H9 (cell line): ENCODE measurements at regions not wholly inside any gene's neighbourhood (a gene's known extent, or its start where the extent isn't known, plus 50 kb on each side); places are given as distances from the start of the nearest gene placed in this dataset.

Experiments
- DNase-seq: peaks from one replicate; pipeline ENCODE4 v3.0.0-alpha.2; 2017
- H2AFZ ChIP-seq: one replicate; pipeline ENCODE4 v1.6.1; 2013; ENCODE audit warnings: mild to moderate bottlenecking, low read length, control low read depth, moderate library complexity
- H2AK5ac ChIP-seq: 2 replicates; pipeline ENCODE4 v1.6.1; 2013; ENCODE audit warnings: low read length, control low read depth, mixed read lengths; ENCODE audit not compliant: insufficient read length
- H2BK120ac ChIP-seq: one replicate; pipeline ENCODE4 v1.6.1; 2013; ENCODE audit warnings: low read depth, mild to moderate bottlenecking, low read length, control low read depth, inconsistent platforms; ENCODE audit not compliant: poor library complexity, severe bottlenecking
- H2BK12ac ChIP-seq: 2 replicates; pipeline ENCODE4 v1.6.1; 2013; ENCODE audit warnings: low read length, control low read depth, mixed read lengths, low read depth; ENCODE audit not compliant: insufficient read length
- H2BK15ac ChIP-seq: 2 replicates; pipeline ENCODE4 v1.6.1; 2013; ENCODE audit warnings: low read depth, low read length, control low read depth
- H2BK20ac ChIP-seq: one replicate; pipeline ENCODE4 v1.6.1; 2013; ENCODE audit warnings: low read depth, mild to moderate bottlenecking, low read length, control low read depth, inconsistent platforms; ENCODE audit not compliant: poor library complexity, severe bottlenecking
- H2BK5ac ChIP-seq: 2 replicates; pipeline ENCODE4 v1.6.1; 2013; ENCODE audit warnings: low read length, control low read depth, mixed read lengths; ENCODE audit not compliant: insufficient read length
- H3K14ac ChIP-seq: 2 replicates; pipeline ENCODE4 v1.6.1; 2013; ENCODE audit warnings: low read length, control low read depth; ENCODE audit not compliant: insufficient read depth
- H3K18ac ChIP-seq: 2 replicates; pipeline ENCODE4 v1.6.1; 2013; ENCODE audit warnings: low read depth, mild to moderate bottlenecking, mixed read lengths, low read length, control low read depth; ENCODE audit not compliant: insufficient read length
- H3K23ac ChIP-seq: 2 replicates; pipeline ENCODE4 v1.6.1; 2013; ENCODE audit warnings: low read length, control low read depth, mixed read lengths, low read depth; ENCODE audit not compliant: insufficient read length
- H3K23me2 ChIP-seq: 2 replicates; pipeline ENCODE4 v1.6.1; 2013; ENCODE audit warnings: low read depth, mild to moderate bottlenecking, mixed read lengths, low read length, control low read depth; ENCODE audit not compliant: insufficient read length, poor library complexity, severe bottlenecking
- H3K27ac ChIP-seq: 2 replicates; pipeline ENCODE4 v1.5.1; 2013; ENCODE audit warnings: low read length, control low read depth, mixed read lengths, low read depth; ENCODE audit not compliant: insufficient read length
- H3K27me3 ChIP-seq: 2 replicates; pipeline ENCODE4 v1.6.1; 2013; ENCODE audit warnings: low read length, control low read depth, inconsistent platforms; ENCODE audit not compliant: insufficient read depth
- H3K4ac ChIP-seq: 2 replicates; pipeline ENCODE4 v1.6.1; 2013; ENCODE audit warnings: low read depth, mild to moderate bottlenecking, control low read depth, inconsistent platforms, low read length, moderate library complexity
- H3K4me1 ChIP-seq: 2 replicates; pipeline ENCODE4 v1.6.1; 2013; ENCODE audit warnings: low read length, control low read depth, inconsistent platforms; ENCODE audit not compliant: insufficient read depth
- H3K4me2 ChIP-seq: 2 replicates; pipeline ENCODE4 v1.6.1; 2013; ENCODE audit warnings: low read length, control low read depth, mixed read lengths; ENCODE audit not compliant: insufficient read length, insufficient read depth
- H3K56ac ChIP-seq: 2 replicates; pipeline ENCODE4 v1.6.1; 2013; ENCODE audit warnings: low read depth, mild to moderate bottlenecking, mixed read lengths, low read length, control low read depth; ENCODE audit not compliant: insufficient read length
- H3K79me1 ChIP-seq: 2 replicates; pipeline ENCODE4 v1.6.1; 2013; ENCODE audit warnings: low read depth, mild to moderate bottlenecking, moderate library complexity, low read length, control low read depth, inconsistent platforms; ENCODE audit not compliant: insufficient read depth, poor library complexity, severe bottlenecking
- H3K79me2 ChIP-seq: 2 replicates; pipeline ENCODE4 v1.6.1; 2013; ENCODE audit warnings: low read length, control low read depth, inconsistent platforms; ENCODE audit not compliant: insufficient read depth
- H3K9ac ChIP-seq: 2 replicates; pipeline ENCODE4 v1.6.1; 2013; ENCODE audit warnings: low read length, control low read depth, mixed read lengths; ENCODE audit not compliant: insufficient read length; ENCODE audit errors: extremely low read depth
- H3K9me3 ChIP-seq: one replicate; pipeline ENCODE4 v1.6.1; 2013; ENCODE audit warnings: low read depth, low read length, inconsistent platforms; ENCODE audit not compliant: control insufficient read depth
- H3T11ph ChIP-seq: one replicate; pipeline ENCODE4 v1.6.1; 2013; ENCODE audit warnings: mild to moderate bottlenecking, low read length, control low read depth, inconsistent platforms
- H4K20me1 ChIP-seq: one replicate; pipeline ENCODE4 v1.6.1; 2013; ENCODE audit not compliant: control insufficient read depth, insufficient read length, insufficient read depth
- H4K5ac ChIP-seq: 2 replicates; pipeline ENCODE4 v1.6.1; 2013; ENCODE audit warnings: low read depth, mild to moderate bottlenecking, mixed read lengths, low read length, control low read depth; ENCODE audit not compliant: insufficient read length
- H4K8ac ChIP-seq: replicated peaks from 2 replicates; pipeline ENCODE4 v1.6.1; 2013; ENCODE audit warnings: low read length, control low read depth, mixed read lengths, low read depth; ENCODE audit not compliant: insufficient read length
- H4K91ac ChIP-seq: 2 replicates; pipeline ENCODE4 v1.6.1; 2013; ENCODE audit warnings: low read depth, mild to moderate bottlenecking, moderate library complexity, mixed read lengths, low read length, control low read depth; ENCODE audit not compliant: insufficient read length
- H3K27ac Mint-ChIP-seq, 3 experiments: 2 replicates in 2 of 3; 3 replicates in 1 of 3; pipeline ENCODE4 v1.8.0; 2020 to 2021; ENCODE audit warnings: mixed read lengths in 3 of 3, mild to moderate bottlenecking in 1 of 3, moderate library complexity in 1 of 3
- H3K27me3 Mint-ChIP-seq: 2 replicates; pipeline ENCODE4 v1.8.0; 2021; ENCODE audit warnings: low read depth, mild to moderate bottlenecking, moderate library complexity, mixed read lengths
- H3K36me3 Mint-ChIP-seq, 3 experiments: 2 replicates in 2 of 3; 3 replicates in 1 of 3; pipeline ENCODE4 v1.8.0; 2020 to 2021; ENCODE audit warnings: low read depth in 3 of 3, mixed read lengths in 3 of 3; ENCODE audit not compliant: insufficient read depth in 1 of 3
- H3K4me1 Mint-ChIP-seq, 2 experiments: 2 replicates each; pipeline ENCODE4 v1.8.0; 2020; ENCODE audit warnings: mixed read lengths in 2 of 2
- H3K4me3 Mint-ChIP-seq, 2 experiments: 2 replicates in 1 of 2; 3 replicates in 1 of 2; pipeline ENCODE4 v1.8.0; 2020 to 2021; ENCODE audit warnings: mild to moderate bottlenecking in 2 of 2, mixed read lengths in 2 of 2, moderate library complexity in 1 of 2
- H3K9me3 Mint-ChIP-seq, 2 experiments: 2 replicates in 1 of 2; 3 replicates in 1 of 2; pipeline ENCODE4 v1.8.0; 2020; ENCODE audit warnings: mild to moderate bottlenecking in 2 of 2, mixed read lengths in 2 of 2, moderate library complexity in 1 of 2
- WGBS: extraction: QIAGEN DNeasy Blood & Tissue Kit; methylation state at CpG from one replicate; pipeline ENCODE4 v1.1.7; 2013; ENCODE audit warnings: missing lambda C conversion rate, low lambda C conversion rate, mixed read lengths; ENCODE audit not compliant: insufficient read length; ENCODE audit errors: extremely low coverage; 5-methylcytosine and 5-hydroxymethylcytosine counted together
- TF ChIP-seq, protein P1 (sequence below): fragments of 200-600 bp; sonication (generic); conservative IDR thresholded peaks from 3 replicates; pipeline ENCODE4 v1.8.0; 2021; ENCODE audit warnings: antibody characterized with exemption, mild to moderate bottlenecking

DNA sequence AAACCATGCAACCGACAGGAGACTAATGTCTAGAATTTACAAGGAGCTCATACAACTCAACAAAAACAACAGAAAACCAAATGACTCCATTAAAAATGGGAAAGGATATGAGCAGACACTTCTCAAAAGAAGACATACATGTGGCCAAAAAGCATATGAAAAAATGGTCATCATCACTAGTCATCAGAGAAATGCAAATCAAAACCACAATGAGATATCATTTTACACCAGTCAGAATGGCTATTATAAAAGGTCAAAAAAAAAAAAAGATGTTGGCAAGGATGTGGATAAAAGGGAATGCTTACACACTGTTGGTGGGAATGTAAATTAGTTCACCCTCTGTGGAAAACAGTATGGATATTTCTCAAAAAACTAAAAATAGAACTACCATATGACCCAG lies 50.5 kb upstream of the CHRDL1 start:
- no peak overlapping the region for H3K4me3 Mint-ChIP-seq
- no peak overlapping the region for H2AFZ ChIP-seq
- DNase-seq: no peak
- no peaks in the 10 kb centered on the region for H4K20me1 ChIP-seq
- no peak overlapping the region for H3T11ph ChIP-seq
- no peak overlapping the region for H4K8ac ChIP-seq
- H3K4me1 ChIP-seq: no peaks in the 10 kb centered on the region
- H3K23me2 ChIP-seq: no peaks in the 10 kb centered on the region
- H3K23ac ChIP-seq: no peak overlapping the region
- no peak overlapping the region for H2BK120ac ChIP-seq
- TF ChIP-seq, protein P1, sequence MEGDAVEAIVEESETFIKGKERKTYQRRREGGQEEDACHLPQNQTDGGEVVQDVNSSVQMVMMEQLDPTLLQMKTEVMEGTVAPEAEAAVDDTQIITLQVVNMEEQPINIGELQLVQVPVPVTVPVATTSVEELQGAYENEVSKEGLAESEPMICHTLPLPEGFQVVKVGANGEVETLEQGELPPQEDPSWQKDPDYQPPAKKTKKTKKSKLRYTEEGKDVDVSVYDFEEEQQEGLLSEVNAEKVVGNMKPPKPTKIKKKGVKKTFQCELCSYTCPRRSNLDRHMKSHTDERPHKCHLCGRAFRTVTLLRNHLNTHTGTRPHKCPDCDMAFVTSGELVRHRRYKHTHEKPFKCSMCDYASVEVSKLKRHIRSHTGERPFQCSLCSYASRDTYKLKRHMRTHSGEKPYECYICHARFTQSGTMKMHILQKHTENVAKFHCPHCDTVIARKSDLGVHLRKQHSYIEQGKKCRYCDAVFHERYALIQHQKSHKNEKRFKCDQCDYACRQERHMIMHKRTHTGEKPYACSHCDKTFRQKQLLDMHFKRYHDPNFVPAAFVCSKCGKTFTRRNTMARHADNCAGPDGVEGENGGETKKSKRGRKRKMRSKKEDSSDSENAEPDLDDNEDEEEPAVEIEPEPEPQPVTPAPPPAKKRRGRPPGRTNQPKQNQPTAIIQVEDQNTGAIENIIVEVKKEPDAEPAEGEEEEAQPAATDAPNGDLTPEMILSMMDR: no peak
- no peak overlapping the region for H3K27ac ChIP-seq
- H2AK5ac ChIP-seq: no peak overlapping the region
- no peaks in the 10 kb centered on the region; the same call in 1 of the 2 replicates for H3K27me3 Mint-ChIP-seq
- H3K27ac Mint-ChIP-seq: no peak overlapping the region
- no peak overlapping the region for H3K18ac ChIP-seq
- H3K14ac ChIP-seq: no peak overlapping the region
- peaks cover 6 to 11% of the 10 kb centered on the region in 2 experiments for H3K4me1 Mint-ChIP-seq
- H3K36me3 Mint-ChIP-seq: no peaks in the 10 kb centered on the region
- no peak overlapping the region for H4K91ac ChIP-seq
- no peaks in the 10 kb centered on the region for H3K79me2 ChIP-seq
- H2BK20ac ChIP-seq: no peak overlapping the region
- no peaks in the 10 kb centered on the region for H3K27me3 ChIP-seq
- H3K9me3 Mint-ChIP-seq: no peaks in the 10 kb centered on the region
- no peak overlapping the region for H3K4ac ChIP-seq
- no peak overlapping the region for H3K56ac ChIP-seq
- WGBS: no CpG with 5 or more reads among the region's 1 CpG
- H3K4me2 ChIP-seq: no peak overlapping the region
- no peak overlapping the region for H2BK5ac ChIP-seq
- H3K9me3 ChIP-seq: no peaks in the 10 kb centered on the region
- H3K79me1 ChIP-seq: no peaks in the 10 kb centered on the region
- H2BK12ac ChIP-seq: no peak overlapping the region
- no peak overlapping the region for H4K5ac ChIP-seq
- no peak overlapping the region for H2BK15ac ChIP-seq
- H3K9ac ChIP-seq: no peak overlapping the region
